ENCODE measurements at regions not wholly inside any gene's neighbourhood (a gene's known extent, or its start where the extent isn't known, plus 50 kb on each side); places are given as distances from the start of the nearest gene placed in this dataset.

GRCh38 chr6:144882425-144882824 lies 597.3 kb downstream of the UTRN start:
- CTCF ChIA-PET: no interaction called here
- no peak overlapping the region for H3K4me3 Mint-ChIP-seq
- TF ChIP-seq ATF3 (CRISPR knock-in tag; conservative IDR thresholded peaks at IDR 0.05): no peak
- no peak for TF ChIP-seq SMAD4 (CRISPR knock-in tag; IDR thresholded peaks at IDR 0.05)
- TF ChIP-seq CREB1 (CRISPR knock-in tag; IDR thresholded peaks at IDR 0.05): no peak
- TF ChIP-seq CREM (CRISPR knock-in tag; IDR thresholded peaks at IDR 0.05): no peak
- no peak for TF ChIP-seq ZNF281 (CRISPR knock-in tag; IDR thresholded peaks at IDR 0.05)
- no peak for TF ChIP-seq ERG (CRISPR knock-in tag; IDR thresholded peaks at IDR 0.05)
- ATAC-seq (no peak), DNase-seq (ENCODE audit: low spot score) (no peak)
- no peaks in the 10 kb centered on the region for H3K4me1 Mint-ChIP-seq
- no peaks in the 10 kb centered on the region for H3K36me3 Mint-ChIP-seq
- H3K27ac Mint-ChIP-seq: no peak overlapping the region
- H3K27me3 Mint-ChIP-seq (ENCODE audit: low read depth): no peaks in the 10 kb centered on the region
- POLR2A ChIA-PET: no interaction called here
- H3K9me3 Mint-ChIP-seq: no peaks in the 10 kb centered on the region; the same call in 1 of the 2 replicates

- H3K9me3 Mint-ChIP-seq: no peaks in the 10 kb centered on the region; the same call in 1 of the 2 replicates
- H3K36me3 Mint-ChIP-seq: no peaks in the 10 kb centered on the region
- ChIA-PET CTCF (no interaction called here), POLR2A (no interaction called here)
- no peaks in the 10 kb centered on the region for H3K27me3 Mint-ChIP-seq (ENCODE audit: low read depth)
- no peaks in the 10 kb centered on the region for H3K4me1 Mint-ChIP-seq
- H3K27ac Mint-ChIP-seq: no peak overlapping the region
- H3K4me3 Mint-ChIP-seq: no peak overlapping the region
- TF ChIP-seq MXD4 (CRISPR knock-in tag; IDR thresholded peaks at IDR 0.05; ENCODE audit: borderline replicate concordance): no peak
- TF ChIP-seq E2F4 (CRISPR knock-in tag; IDR thresholded peaks at IDR 0.05; ENCODE audit: borderline replicate concordance, low read depth): no peak
- TF ChIP-seq ATF2 (CRISPR knock-in tag; IDR thresholded peaks at IDR 0.05; ENCODE audit: borderline replicate concordance, low read depth): no peak
- ATAC-seq (no peak), DNase-seq (ENCODE audit: low spot score) (no peak)
Observed at GRCh38 chr6:144883915-144884314, 598.8 kb downstream of the UTRN start.

- Mint-ChIP-seq H3K4me3 (no peak overlapping the region), H3K9me3 (no peaks in the 10 kb centered on the region; the same call in 1 of the 2 replicates), H3K27me3 (ENCODE audit: low read depth) (no peaks in the 10 kb centered on the region), H3K4me1 (no peaks in the 10 kb centered on the region), H3K36me3 (no peaks in the 10 kb centered on the region), H3K27ac (no peak overlapping the region)
- DNase-seq (ENCODE audit: low spot score) (no peak), ATAC-seq (no peak)
- ChIA-PET CTCF (no interaction called here), POLR2A (no interaction called here)
- TF ChIP-seq KAT7 (CRISPR knock-in tag; IDR thresholded peaks at IDR 0.05; ENCODE audit: borderline replicate concordance) (no peak), NR2C2 (CRISPR knock-in tag; IDR thresholded peaks at IDR 0.05) (no peak), IRF1 (CRISPR knock-in tag; IDR thresholded peaks at IDR 0.05) (no peak), RELA (CRISPR knock-in tag; IDR thresholded peaks at IDR 0.05; ENCODE audit: borderline replicate concordance) (no peak), USF1 (CRISPR knock-in tag; IDR thresholded peaks at IDR 0.05) (no peak), HMGA2 (CRISPR knock-in tag; IDR thresholded peaks at IDR 0.05) (no peak), FOXJ3 (CRISPR knock-in tag; IDR thresholded peaks at IDR 0.05; ENCODE audit: borderline replicate concordance) (no peak), ESRRA (CRISPR knock-in tag; IDR thresholded peaks at IDR 0.05; ENCODE audit: borderline replicate concordance) (no peak), ZNF425 (CRISPR knock-in tag; conservative IDR thresholded peaks at IDR 0.05) (no peak), FOXP1 (CRISPR knock-in tag; IDR thresholded peaks at IDR 0.05; ENCODE audit: borderline replicate concordance) (no peak), GRHL2 (CRISPR knock-in tag; IDR thresholded peaks at IDR 0.05; ENCODE audit: insufficient replicate concordance, severe bottlenecking) (no peak), ZNF396 (CRISPR knock-in tag; IDR thresholded peaks at IDR 0.05; ENCODE audit: borderline replicate concordance) (no peak)
Observed at GRCh38 chr6:144885817-144886216, 600.7 kb downstream of the UTRN start.

Measured in WTC11 (cell line).